Upper lobe of left lung (tissue), 4 donors: ENCODE measurements at regions not wholly inside any gene's neighbourhood (a gene's known extent, or its start where the extent isn't known, plus 50 kb on each side); places are given as distances from the start of the nearest gene placed in this dataset.

Experiments
- CTCF ChIP-seq, 6 experiments: fragments of 450-650 bp in 4 of 6; fragments of 200-600 bp in 2 of 6; sonication (generic) in 2 of 6; IDR thresholded peaks; one replicate each; pipeline ENCODE4 v1.5.1; 2016 to 2019; ENCODE audit warnings: antibody characterized with exemption in 6 of 6
- POLR2A ChIP-seq, 4 donors: fragments of 450-650 bp; IDR thresholded peaks; one replicate each; pipeline ENCODE4 v1.5.1; 2016 to 2017; ENCODE audit warnings: antibody characterized with exemption in 4 of 4, mild to moderate bottlenecking in 2 of 4
- POLR2AphosphoS5 ChIP-seq, 2 donors: sonication (generic); formaldehyde crosslinking; IDR thresholded peaks; one replicate each; pipeline ENCODE4 v1.5.1; 2017; ENCODE audit warnings: antibody characterized with exemption in 2 of 2

DNA sequence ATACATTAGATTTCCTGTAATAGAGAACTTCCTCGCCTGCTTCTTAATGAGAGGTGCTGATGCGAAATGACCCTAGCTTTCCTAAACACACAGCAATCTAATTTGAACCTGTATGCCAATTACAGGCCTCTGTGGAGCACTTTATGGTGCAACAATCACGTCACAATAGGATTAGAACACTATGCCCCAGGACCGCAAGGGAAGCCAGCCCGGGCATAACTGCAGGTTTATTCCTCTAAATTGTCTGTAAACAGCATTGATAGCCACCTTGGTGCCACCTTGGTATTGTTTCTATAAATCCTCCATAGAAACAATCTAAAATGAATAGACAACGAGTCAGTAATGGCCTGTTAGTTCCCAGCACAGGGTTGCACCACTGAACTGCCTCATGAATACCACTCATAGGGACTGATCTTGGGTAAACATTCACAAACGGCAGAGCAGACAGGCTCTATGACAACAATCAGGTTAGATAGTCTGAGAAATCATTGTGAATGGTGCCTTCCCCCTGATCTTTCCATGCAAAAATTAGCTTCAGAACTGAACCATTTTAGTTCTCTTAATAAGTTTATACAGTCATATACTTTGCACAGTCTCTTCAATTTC is 182.5 kb upstream of the OBI1 start:
- TF ChIP-seq POLR2A (IDR thresholded peaks at IDR 0.05) (no peak), CTCF (IDR thresholded peaks at IDR 0.05) (no peak), POLR2AphosphoS5 (IDR thresholded peaks at IDR 0.05) (no peak)
